ENCODE measurements at regions not wholly inside any gene's neighbourhood (a gene's known extent, or its start where the extent isn't known, plus 50 kb on each side); places are given as distances from the start of the nearest gene placed in this dataset.

- no peak for TF ChIP-seq CTCF (IDR thresholded peaks at IDR 0.05; ENCODE audit: insufficient read depth, low read depth, low read length)
- no peak for TF ChIP-seq EZH2 (IDR thresholded peaks at IDR 0.05; ENCODE audit: insufficient read depth, low read length)
These were observed 217.6 kb downstream of the TTC8 start for GRCh38 chr14:89042021-89042420.

Measured in astrocyte (in vitro differentiated cells and primary cell).